Muscle layer of duodenum (tissue), 2 donors: ENCODE measurements at regions not wholly inside any gene's neighbourhood (a gene's known extent, or its start where the extent isn't known, plus 50 kb on each side); places are given as distances from the start of the nearest gene placed in this dataset.

Source experiments
- H3K27ac ChIP-seq: one replicate; pipeline ENCODE4 v1.7.0; 2013; ENCODE audit warnings: mild to moderate bottlenecking, low read length
- H3K27me3 ChIP-seq: one replicate; pipeline ENCODE4 v1.7.0; 2013; ENCODE audit warnings: low read depth, mild to moderate bottlenecking, control low read depth, low read length
- H3K36me3 ChIP-seq, 2 donors: one replicate each; pipeline ENCODE4 v1.7.0; 2013; ENCODE audit warnings: low read length in 2 of 2, control low read depth in 1 of 2, mild to moderate bottlenecking in 1 of 2; ENCODE audit not compliant: insufficient read depth in 2 of 2, control insufficient read depth in 1 of 2
- H3K4me1 ChIP-seq, 2 donors: one replicate each; pipeline ENCODE4 v1.7.0; 2013; ENCODE audit warnings: low read length in 2 of 2, mild to moderate bottlenecking in 2 of 2, control low read depth in 1 of 2, moderate library complexity in 1 of 2; ENCODE audit not compliant: insufficient read depth in 2 of 2, control insufficient read depth in 1 of 2
- H3K4me3 ChIP-seq, 2 donors: one replicate each; pipeline ENCODE4 v1.7.0; 2013; ENCODE audit warnings: low read length in 2 of 2, low read depth in 1 of 2, mild to moderate bottlenecking in 1 of 2
- H3K9me3 ChIP-seq, 2 donors: one replicate each; pipeline ENCODE4 v1.7.0; 2013; ENCODE audit warnings: low read length in 2 of 2, control low read depth in 1 of 2, mild to moderate bottlenecking in 1 of 2; ENCODE audit not compliant: control insufficient read depth in 1 of 2
- donor health status: healthy.

DNA sequence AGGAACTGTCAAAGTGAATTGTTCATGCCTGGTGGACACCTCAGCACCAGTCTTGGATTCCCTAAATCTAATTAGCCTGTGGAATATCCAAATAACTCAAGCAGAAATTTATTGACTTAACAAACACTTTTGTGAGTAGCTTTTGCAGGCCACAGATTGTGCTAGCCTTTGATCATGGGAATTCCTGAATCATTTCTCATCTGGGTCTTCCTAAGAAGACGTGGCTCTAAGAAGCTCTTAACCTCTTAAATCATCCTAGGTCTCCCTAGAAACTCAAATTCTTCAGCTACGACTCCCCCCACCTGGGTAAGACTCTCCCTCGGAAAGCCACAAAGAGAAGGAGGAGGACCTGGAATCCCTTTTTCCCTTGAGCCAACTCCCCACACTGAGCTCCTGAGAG is 53.8 kb upstream of the PSEN2 start:
- H3K4me1 ChIP-seq = peaks cover 8 to 12% of the 10 kb centered on the region in 2 donors
- no peaks in the 10 kb centered on the region for H3K36me3 ChIP-seq
- no peak overlapping the region for H3K27ac ChIP-seq
- no peaks in the 10 kb centered on the region for H3K27me3 ChIP-seq
- no peaks in the 10 kb centered on the region for H3K9me3 ChIP-seq
- H3K4me3 ChIP-seq = no peak overlapping the region

DNA sequence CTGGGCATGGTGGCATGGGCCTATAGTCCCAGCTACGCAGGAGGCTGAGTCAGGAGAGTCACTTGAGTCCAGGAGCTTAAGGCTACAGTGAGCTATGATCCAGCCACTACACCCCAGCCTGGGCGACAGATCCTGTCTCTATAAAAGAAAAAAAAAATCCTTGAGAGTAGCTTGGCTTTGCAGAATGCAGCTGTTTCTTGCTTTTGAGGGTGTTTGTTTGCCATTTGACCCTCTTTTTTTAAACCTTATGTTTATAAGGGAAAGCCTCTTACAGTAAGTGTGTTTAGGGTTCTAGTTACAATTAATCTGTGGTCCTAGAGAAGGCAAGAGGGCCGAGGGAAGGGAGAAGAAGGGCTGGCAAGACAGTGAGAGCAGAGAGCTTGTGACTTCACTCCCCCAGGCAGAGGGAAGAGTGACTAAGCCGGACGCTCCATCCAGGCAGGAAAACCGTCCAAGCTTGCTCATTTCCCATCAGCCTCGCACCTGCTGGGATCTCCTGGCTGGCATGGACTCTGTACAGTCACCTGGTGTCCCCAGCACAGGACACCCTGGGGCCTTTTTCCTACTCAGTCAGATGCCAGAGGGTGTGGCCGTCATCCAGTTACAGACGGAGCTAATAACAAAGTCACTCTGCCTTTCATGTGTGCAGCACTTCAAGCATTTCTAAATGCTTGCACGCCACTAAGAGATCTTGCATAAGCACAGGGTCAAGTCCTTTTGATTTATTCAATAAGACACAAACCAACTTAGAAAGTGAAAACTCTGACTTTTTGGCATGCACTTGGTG is 55.5 kb upstream of the PSEN2 start:
- H3K4me3 ChIP-seq = no peak overlapping the region
- H3K27ac ChIP-seq = peak overlapping the region; percentile 81
- no peaks in the 10 kb centered on the region for H3K36me3 ChIP-seq
- no peaks in the 10 kb centered on the region for H3K27me3 ChIP-seq
- no peaks in the 10 kb centered on the region for H3K9me3 ChIP-seq
- peaks cover 9 to 10% of the 10 kb centered on the region in 2 donors for H3K4me1 ChIP-seq

DNA sequence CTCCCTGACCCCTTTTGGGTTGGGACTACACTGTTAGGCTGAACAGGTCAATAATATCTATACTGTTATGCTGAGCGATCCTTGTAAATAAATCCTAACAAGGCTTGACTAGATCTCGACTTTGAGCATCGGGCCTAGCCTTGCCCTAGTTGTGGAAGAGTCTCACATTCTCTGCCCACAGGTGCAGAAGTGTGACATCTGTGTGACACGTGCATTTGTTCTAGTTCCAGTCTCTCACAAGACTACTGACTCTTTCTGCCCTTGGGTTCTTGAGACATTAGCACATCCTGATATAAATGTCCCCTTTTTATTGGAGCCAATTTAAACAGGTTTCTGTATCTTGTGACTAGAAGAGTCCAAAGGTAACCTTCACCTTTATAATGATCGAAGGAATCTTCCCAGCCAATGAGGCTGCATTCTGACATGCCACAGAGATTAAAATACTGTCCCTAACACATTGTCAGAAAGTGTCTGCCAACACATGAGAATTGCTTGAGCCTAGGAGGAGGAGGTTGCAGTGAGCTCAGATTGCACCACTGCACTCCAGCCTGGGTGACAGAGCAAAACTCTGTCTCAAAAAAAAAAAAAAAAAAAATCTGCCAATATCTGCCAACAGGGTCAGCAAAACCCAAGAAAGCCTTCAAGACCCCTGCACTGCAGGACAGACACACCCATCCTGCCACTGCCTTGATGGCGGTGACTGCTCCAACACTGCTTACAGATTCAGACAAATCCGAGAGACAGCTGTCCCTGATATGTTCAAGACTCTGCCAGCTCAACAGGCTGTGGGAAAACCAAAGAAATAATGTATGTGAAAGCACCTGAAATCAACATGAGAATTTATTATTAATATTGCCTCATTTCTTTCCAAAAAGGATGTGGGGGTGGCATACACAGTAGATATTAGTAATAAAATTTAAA is 56.5 kb upstream of the PSEN2 start:
- H3K4me1 ChIP-seq = peaks cover 10% of the 10 kb centered on the region in 2 donors
- no peak overlapping the region for H3K4me3 ChIP-seq
- H3K9me3 ChIP-seq = no peaks in the 10 kb centered on the region
- H3K27ac ChIP-seq = peak overlapping the region; percentile 81
- no peaks in the 10 kb centered on the region for H3K27me3 ChIP-seq
- H3K36me3 ChIP-seq = no peaks in the 10 kb centered on the region

DNA sequence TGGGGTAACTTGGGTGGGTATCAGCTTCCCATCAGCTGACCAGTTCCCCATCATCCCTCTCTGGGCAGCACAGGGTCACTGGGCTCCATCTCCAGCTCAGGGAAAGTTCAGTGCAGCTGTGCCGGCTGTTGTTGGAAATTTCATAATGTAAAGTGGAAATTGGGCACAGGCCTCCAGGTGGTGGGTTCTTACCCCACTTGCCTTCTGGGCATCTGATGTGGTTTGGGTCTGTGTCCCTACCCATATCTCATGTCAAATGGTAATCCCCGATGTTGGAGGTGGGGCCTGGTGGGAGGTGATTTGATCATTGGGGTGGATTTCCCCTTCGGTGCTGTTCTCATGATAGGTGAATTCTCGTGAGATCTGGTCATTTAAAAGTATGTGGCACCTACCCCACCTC is 59.7 kb upstream of the PSEN2 start:
- no peaks in the 10 kb centered on the region for H3K36me3 ChIP-seq
- no peaks in the 10 kb centered on the region for H3K9me3 ChIP-seq
- no peak overlapping the region for H3K27ac ChIP-seq
- no peaks in the 10 kb centered on the region for H3K27me3 ChIP-seq
- H3K4me1 ChIP-seq = peaks cover 9 to 10% of the 10 kb centered on the region in 2 donors
- no peak overlapping the region for H3K4me3 ChIP-seq

DNA sequence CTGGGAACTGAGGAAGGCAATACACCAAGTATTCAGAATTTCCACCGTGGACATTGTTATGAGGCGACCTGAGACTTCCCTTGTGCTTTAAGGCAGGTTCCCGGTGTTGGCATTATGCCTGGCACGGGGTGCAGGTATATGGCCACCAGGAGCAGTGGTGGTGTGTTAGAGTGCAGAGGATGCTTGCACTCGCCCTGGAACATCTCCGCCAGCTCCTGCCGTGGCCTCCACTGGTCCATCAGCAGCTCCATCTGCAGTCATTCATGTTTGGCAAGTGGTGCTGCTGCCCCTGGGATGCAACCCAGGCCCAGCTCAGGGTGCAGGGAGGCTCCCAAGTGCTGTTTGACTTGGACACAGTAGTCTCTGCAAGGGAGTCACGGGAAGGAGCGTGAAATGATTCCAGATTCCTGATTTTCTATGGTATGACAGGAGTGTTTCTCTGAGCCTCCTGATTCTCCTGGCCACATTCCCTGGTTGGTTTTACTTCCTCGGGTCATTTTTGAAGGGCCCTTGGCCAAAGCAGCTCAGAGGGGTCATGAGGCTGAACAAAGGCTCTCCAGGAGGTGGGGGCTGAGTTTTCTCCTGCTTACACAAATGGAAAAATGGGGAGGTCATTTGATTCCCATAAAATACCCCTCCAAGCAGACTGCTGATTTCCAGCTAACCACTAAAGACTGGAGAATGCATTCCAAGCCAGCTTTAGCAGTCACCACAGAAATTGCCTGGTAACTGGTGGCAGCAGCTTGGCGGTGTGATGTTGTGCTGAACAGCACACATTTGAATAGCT is 60.4 kb upstream of the PSEN2 start:
- H3K9me3 ChIP-seq = no peaks in the 10 kb centered on the region
- H3K27ac ChIP-seq = no peak overlapping the region
- H3K4me1 ChIP-seq = peaks cover 2 to 4% of the 10 kb centered on the region in 2 donors
- H3K4me3 ChIP-seq = no peak overlapping the region
- H3K36me3 ChIP-seq = no peaks in the 10 kb centered on the region
- H3K27me3 ChIP-seq = no peaks in the 10 kb centered on the region

DNA sequence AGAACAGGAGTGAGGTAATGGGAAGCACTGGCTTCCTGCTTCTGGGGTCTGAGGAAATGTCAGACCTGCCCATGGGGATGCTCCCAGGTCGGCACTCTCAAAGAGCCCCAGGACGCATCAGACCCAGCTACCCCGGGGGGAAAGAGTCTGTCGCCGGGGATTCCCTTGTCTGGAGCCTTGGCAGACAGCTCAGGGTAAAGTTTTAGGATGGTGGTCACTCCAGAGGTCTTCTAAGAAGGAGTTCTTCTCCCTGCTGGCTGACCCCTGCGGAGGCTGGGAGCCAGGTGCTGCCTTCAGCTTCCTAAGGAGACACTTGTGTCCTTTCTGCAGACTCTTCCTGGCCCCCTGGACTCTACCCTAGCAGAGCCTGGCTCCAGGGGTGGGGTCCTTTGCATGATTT is 61.9 kb upstream of the PSEN2 start:
- peaks cover 0 to 2% of the 10 kb centered on the region in 2 donors for H3K4me1 ChIP-seq
- H3K9me3 ChIP-seq = no peaks in the 10 kb centered on the region
- H3K4me3 ChIP-seq = no peak overlapping the region
- H3K27me3 ChIP-seq = no peaks in the 10 kb centered on the region
- no peaks in the 10 kb centered on the region for H3K36me3 ChIP-seq
- H3K27ac ChIP-seq = no peak overlapping the region

DNA sequence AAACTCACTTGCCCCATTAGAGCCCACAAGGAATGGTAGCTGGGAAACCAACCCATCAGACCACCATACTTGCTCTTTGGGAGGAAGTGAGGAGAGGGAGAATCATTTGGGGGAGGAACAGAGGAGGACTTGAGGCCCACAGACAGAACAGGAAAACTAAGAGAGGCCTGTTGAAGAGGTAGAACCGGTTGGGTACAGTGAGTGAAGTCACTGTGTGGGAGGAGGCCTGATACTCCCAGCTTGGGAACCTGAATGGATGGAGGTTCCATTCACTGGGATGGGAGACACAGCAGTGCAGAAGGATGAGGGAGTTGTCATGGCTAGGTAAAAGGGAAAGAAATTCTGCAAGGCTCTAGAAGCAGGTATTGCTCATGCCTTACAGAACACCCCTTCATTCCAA is 63.4 kb upstream of the PSEN2 start:
- H3K4me3 ChIP-seq = no peak overlapping the region
- H3K36me3 ChIP-seq = no peaks in the 10 kb centered on the region
- no peaks in the 10 kb centered on the region for H3K27me3 ChIP-seq
- H3K27ac ChIP-seq = no peak overlapping the region
- no peaks in the 10 kb centered on the region for H3K9me3 ChIP-seq
- H3K4me1 ChIP-seq = peaks cover 0 to 2% of the 10 kb centered on the region in 2 donors

DNA sequence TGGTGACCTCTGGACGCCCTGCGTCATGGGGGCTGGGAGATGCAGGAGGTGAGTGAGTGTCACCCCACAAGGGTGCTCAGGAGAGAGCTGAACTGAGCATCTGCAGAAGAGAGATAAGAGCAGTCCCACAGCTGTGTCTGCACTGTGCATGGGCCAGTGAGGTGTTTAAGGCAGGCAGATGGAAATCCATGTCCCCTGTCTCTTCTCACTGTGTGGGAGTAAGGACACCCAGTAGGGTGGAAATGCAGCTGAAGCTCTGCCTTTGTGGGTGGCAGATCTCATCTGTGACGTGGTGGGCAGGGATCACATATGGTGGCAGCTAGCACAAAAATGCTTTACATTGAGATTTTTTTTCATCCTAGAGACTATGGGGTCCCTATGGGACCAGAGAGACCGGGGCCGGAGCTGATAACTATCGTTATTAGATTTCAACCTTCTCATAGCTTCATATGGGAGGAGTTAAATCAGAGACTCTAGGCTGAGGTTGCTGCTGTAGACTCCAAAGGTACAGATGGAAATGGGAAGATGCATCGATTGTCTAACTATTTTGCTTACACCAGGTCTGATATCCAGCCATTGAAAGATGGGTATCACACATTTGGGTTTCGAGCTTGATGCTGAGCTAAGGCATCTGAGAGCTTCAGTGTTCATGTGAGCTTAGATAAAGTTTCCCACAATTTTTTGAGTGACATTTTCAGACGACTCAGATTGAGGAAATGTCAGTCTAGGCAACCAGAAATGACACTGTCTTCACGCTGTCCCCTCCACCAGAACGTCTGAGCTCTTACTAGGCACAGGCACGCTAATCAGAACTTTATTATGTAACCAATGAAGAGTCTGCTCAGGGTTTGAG is 65.3 kb upstream of the PSEN2 start:
- Histone ChIP-seq H3K36me3 (no peaks in the 10 kb centered on the region), H3K9me3 (no peaks in the 10 kb centered on the region), H3K4me1 (peaks cover 0 to 2% of the 10 kb centered on the region in 2 donors), H3K4me3 (no peak overlapping the region), H3K27me3 (no peaks in the 10 kb centered on the region), H3K27ac (no peak overlapping the region)

DNA sequence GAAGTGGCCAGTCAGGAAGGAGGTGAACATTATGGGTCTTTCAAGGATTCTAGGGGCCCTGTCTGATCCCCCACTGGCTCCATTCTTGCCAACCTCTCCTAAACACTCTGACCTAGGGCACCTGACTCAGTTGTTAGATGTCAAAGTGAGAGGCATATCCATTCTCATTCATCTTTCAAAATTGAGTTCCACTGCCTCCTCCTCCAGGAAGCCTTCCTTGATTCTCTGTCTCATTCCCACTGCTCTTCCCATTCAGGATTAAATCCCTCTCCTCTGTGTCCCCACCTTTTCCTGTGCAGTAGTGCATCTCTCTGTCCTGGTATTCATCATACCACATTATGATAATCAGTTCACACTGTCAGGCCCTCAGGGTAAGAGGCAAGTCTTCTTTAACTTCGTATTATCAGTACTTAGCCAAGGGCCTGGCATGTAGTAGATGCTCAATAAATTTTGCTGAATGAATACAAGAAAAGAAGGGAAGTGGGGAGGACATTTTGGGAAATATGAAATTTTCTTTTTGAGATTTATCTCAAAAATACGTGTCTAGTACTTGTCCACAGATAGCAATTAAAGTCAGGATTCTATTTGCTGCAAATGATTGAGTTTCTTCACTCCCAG is 61.8 kb upstream of the ITPKB start:
- H3K36me3 ChIP-seq = no peaks in the 10 kb centered on the region
- no peak overlapping the region for H3K27ac ChIP-seq
- H3K9me3 ChIP-seq = no peaks in the 10 kb centered on the region
- H3K4me1 ChIP-seq = no peaks in the 10 kb centered on the region
- no peak overlapping the region for H3K4me3 ChIP-seq
- H3K27me3 ChIP-seq = no peaks in the 10 kb centered on the region

DNA sequence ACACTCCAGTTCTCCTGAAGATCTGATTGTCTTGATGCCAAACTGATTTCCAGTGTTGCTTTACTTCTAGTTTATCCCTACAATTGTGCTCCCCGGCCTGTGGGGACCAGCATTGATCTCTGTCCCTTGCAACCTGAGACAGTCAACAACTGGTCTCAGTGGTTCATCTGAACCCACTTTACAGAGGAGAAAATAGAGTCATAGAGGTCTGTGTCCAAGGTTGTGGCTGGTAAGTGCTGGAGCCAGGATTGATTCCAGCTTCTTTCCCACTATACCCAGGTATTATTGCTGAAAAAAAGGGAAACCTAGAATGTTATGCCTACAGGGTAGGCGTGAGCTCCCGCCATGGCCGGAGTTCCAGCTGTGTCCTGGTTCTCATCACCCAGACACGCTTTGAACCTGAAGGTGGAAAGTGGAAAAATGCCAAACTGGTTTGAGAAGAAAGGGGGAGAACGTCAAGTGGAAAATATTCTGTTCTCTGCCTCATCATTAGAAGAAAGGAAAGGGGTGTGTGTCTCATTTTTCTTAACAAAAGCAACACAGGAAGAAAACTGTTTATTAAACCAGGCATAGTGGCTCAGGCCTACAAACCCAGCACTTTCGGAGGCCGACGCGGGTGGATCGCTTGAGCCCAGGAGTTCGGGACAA is 60.7 kb upstream of the ITPKB start:
- Histone ChIP-seq H3K27ac (no peak overlapping the region), H3K27me3 (no peaks in the 10 kb centered on the region), H3K4me3 (no peak overlapping the region), H3K4me1 (no peaks in the 10 kb centered on the region), H3K36me3 (no peaks in the 10 kb centered on the region), H3K9me3 (no peaks in the 10 kb centered on the region)
